ENCODE measurements at regions not wholly inside any gene's neighbourhood (a gene's known extent, or its start where the extent isn't known, plus 50 kb on each side); places are given as distances from the start of the nearest gene placed in this dataset.
"Not testable (repeated sequence)": the region's sequence is repeated elsewhere in the genome, so short reads cannot be mapped to it uniquely, and the experiment has no call there.

- peak; percentile 1 for DNase-seq
These were observed 86.2 kb upstream of the FRMPD4 start for GRCh38 chrX:12052109-12052508.

GRCh38 chrX:12058087-12058486 is 80.2 kb upstream of the FRMPD4 start:
- no peak for DNase-seq

GRCh38 chrX:12060489-12061260 is 77.6 kb upstream of the FRMPD4 start:
- DNase-seq: no peak

- peak; percentile 29 for DNase-seq
These were observed 73.0 kb upstream of the FRMPD4 start for GRCh38 chrX:12065251-12065650.

GRCh38 chrX:12076046-12076445 is 62.2 kb upstream of the FRMPD4 start:
- DNase-seq: no peak

GRCh38 chrX:12080265-12080664 is 58.0 kb upstream of the FRMPD4 start:
- peak; percentile 24 for DNase-seq

GRCh38 chrX:12082959-12083358 is 55.3 kb upstream of the FRMPD4 start:
- not testable (repeated sequence) for DNase-seq

Measured in renal pelvis (tissue), 1 donor.